ENCODE measurements at regions not wholly inside any gene's neighbourhood (a gene's known extent, or its start where the extent isn't known, plus 50 kb on each side); places are given as distances from the start of the nearest gene placed in this dataset.

DNA sequence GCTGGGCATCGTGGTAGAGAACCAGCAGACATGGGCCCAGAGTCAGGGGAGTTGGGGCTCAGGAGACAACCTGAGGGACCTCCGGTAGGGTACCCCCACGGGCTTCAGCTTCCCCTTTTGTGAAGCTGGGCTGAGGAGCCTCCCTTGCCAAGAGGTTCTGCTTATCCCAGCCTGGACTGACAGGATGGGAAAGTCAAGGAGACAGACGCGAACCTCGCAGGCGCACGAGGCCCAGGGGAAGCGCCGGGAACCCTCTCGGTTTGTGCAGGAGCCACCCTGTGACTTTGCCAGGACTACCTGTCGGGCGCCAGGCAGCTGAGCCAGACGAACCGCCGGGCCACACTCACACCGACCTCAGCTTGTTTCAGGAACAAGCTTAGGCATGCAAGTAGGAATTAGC, 566.1 kb downstream of the BRD1 start:
- TF ChIP-seq, protein P1, sequence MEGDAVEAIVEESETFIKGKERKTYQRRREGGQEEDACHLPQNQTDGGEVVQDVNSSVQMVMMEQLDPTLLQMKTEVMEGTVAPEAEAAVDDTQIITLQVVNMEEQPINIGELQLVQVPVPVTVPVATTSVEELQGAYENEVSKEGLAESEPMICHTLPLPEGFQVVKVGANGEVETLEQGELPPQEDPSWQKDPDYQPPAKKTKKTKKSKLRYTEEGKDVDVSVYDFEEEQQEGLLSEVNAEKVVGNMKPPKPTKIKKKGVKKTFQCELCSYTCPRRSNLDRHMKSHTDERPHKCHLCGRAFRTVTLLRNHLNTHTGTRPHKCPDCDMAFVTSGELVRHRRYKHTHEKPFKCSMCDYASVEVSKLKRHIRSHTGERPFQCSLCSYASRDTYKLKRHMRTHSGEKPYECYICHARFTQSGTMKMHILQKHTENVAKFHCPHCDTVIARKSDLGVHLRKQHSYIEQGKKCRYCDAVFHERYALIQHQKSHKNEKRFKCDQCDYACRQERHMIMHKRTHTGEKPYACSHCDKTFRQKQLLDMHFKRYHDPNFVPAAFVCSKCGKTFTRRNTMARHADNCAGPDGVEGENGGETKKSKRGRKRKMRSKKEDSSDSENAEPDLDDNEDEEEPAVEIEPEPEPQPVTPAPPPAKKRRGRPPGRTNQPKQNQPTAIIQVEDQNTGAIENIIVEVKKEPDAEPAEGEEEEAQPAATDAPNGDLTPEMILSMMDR (conservative IDR thresholded peaks at IDR 0.05; ENCODE audit: low read depth in 2 of 2): no peak
- no peak for TF ChIP-seq EZH2 (IDR thresholded peaks at IDR 0.05; ENCODE audit: low read depth, unreplicated experiment)
- TF ChIP-seq CREB1 (CRISPR knock-in tag; IDR thresholded peaks at IDR 0.05; ENCODE audit: low read depth): no peak
- TF ChIP-seq EZH2phosphoT487 (IDR thresholded peaks at IDR 0.05; ENCODE audit: unreplicated experiment): no peak
- no peak for TF ChIP-seq STAT1 (IDR thresholded peaks at IDR 0.05; ENCODE audit: unreplicated experiment)
- no peak for TF ChIP-seq POLR2AphosphoS5 (IDR thresholded peaks at IDR 0.05; ENCODE audit: low read depth)
- TF ChIP-seq, protein P2, sequence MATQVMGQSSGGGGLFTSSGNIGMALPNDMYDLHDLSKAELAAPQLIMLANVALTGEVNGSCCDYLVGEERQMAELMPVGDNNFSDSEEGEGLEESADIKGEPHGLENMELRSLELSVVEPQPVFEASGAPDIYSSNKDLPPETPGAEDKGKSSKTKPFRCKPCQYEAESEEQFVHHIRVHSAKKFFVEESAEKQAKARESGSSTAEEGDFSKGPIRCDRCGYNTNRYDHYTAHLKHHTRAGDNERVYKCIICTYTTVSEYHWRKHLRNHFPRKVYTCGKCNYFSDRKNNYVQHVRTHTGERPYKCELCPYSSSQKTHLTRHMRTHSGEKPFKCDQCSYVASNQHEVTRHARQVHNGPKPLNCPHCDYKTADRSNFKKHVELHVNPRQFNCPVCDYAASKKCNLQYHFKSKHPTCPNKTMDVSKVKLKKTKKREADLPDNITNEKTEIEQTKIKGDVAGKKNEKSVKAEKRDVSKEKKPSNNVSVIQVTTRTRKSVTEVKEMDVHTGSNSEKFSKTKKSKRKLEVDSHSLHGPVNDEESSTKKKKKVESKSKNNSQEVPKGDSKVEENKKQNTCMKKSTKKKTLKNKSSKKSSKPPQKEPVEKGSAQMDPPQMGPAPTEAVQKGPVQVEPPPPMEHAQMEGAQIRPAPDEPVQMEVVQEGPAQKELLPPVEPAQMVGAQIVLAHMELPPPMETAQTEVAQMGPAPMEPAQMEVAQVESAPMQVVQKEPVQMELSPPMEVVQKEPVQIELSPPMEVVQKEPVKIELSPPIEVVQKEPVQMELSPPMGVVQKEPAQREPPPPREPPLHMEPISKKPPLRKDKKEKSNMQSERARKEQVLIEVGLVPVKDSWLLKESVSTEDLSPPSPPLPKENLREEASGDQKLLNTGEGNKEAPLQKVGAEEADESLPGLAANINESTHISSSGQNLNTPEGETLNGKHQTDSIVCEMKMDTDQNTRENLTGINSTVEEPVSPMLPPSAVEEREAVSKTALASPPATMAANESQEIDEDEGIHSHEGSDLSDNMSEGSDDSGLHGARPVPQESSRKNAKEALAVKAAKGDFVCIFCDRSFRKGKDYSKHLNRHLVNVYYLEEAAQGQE (IDR thresholded peaks at IDR 0.05; ENCODE audit: unreplicated experiment): no peak
- TF ChIP-seq, protein P3, sequence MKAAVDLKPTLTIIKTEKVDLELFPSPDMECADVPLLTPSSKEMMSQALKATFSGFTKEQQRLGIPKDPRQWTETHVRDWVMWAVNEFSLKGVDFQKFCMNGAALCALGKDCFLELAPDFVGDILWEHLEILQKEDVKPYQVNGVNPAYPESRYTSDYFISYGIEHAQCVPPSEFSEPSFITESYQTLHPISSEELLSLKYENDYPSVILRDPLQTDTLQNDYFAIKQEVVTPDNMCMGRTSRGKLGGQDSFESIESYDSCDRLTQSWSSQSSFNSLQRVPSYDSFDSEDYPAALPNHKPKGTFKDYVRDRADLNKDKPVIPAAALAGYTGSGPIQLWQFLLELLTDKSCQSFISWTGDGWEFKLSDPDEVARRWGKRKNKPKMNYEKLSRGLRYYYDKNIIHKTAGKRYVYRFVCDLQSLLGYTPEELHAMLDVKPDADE (IDR thresholded peaks at IDR 0.05): no peak
- no peak for TF ChIP-seq NANOG (IDR thresholded peaks at IDR 0.05; ENCODE audit: borderline replicate concordance)
- TF ChIP-seq ZNF114 (CRISPR knock-in tag; IDR thresholded peaks at IDR 0.05): no peak
- no peak for TF ChIP-seq JUNB (IDR thresholded peaks at IDR 0.05; ENCODE audit: unreplicated experiment)
- no peak for TF ChIP-seq ZNF331 (CRISPR knock-in tag; IDR thresholded peaks at IDR 0.05; ENCODE audit: low read depth)

All from GM23338 (cell line).